ENCODE measurements at regions not wholly inside any gene's neighbourhood (a gene's known extent, or its start where the extent isn't known, plus 50 kb on each side); places are given as distances from the start of the nearest gene placed in this dataset.
"Not testable (repeated sequence)": the region's sequence is repeated elsewhere in the genome, so short reads cannot be mapped to it uniquely, and the experiment has no call there.

DNA sequence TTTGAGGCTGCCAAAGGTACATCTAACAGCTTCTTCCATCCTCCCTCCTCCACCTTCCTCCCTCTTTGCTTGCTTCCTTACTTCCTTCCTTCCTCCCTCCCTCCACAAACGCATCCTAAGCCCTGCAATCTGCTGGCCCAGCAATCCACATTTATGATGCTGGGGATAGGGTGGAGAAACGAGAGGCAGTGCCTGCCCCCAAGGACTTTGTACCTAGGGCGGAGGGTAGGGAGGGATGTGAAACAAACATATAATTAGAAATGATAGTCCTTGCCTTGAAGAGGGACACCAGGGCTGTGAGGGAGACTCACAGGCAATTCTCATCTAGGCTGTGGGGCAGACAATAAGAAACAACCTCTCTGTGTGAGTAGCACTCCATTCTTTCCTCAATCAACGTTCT lies 188.3 kb downstream of the ANKRD30B start:
- DNase-seq (ENCODE audit: low spot score): no peak

GRCh38 chr18:14937271-14937670 lies 189.3 kb downstream of the ANKRD30B start:
- no peak for DNase-seq (ENCODE audit: low spot score)

DNA sequence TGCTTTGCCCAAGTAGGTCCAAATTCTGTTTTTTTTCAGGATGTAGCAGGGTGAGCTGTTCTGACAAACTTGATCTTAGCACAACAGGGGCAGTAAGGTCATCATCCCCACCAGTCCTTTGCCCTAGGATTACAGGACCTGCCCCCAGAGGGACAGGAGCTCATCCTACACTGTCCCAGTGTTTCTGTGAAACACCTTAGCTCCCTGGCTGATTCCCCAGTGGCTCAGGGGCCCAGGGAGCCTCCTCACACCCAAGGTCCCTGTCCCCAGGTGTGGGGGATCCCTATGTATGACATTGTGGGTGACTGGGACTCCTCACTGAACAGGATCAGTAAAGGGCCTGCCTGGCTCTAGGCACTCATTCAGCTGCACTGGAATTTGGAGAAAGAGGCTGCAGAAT lies 191.2 kb downstream of the ANKRD30B start:
- no peak for DNase-seq (ENCODE audit: low spot score)

DNA sequence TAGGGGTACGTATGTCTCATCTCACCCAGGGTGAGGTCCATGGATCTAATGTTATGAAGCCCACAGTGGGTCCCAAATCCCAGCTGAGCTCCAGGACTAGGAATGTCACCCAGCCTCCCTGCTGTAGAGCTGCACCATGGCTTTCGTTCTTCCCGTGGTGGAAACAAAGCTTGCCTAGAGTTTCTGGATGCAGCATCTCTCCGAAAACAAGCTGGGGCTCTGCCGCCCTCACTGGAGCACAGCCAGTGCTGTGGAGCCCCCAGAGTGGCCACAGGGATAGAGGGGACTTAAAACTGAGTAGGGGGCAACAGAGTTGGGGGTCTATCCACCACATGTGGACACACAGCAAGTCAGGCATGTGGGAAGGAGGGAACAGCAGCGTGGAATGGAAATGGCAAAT lies 192.1 kb downstream of the ANKRD30B start:
- not testable (repeated sequence) for DNase-seq (ENCODE audit: low spot score)

- no peak for DNase-seq (ENCODE audit: low spot score)
These were observed 192.8 kb downstream of the ANKRD30B start for GRCh38 chr18:14940735-14941134.

DNA sequence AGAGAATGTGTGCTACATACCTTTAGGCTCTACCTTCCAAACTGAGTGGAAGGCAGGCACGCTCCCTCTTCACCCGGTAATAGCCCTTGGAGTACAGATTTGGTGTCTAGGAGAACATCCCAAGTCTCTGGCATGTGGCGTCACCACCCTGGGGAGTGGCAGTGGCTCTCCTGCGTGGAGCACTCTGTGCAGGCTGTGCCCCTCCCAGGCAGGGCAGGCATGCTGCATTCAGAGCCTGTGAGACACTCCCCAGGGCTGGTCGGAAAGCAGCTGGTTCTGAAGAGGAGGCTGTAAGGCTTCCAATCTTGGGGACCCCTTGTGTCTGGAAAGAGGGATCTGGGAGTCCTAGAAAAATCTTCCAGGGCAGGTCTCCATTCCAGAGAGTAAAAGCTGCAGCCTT lies 193.3 kb downstream of the ANKRD30B start:
- no peak for DNase-seq (ENCODE audit: low spot score)

DNA sequence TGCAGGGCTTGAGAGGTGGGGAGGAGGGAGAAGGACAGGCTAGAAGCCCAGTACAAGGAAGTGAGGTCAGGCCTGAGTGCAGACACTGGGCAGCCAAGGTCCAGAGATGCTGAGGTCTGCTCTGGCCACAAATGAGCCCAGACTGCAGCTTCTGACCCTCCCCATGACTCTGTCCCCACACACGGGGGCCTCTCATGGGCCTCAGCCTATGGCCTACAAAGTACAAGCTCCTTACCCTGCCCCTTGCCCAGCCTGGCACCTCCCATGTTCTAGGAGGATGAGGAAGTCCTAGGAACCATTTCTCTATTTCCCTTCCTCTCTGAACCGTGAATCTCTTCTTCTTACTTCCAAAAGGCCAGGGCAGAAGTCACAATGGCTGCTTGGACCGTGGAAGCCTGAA lies 193.8 kb downstream of the ANKRD30B start:
- no peak for DNase-seq (ENCODE audit: low spot score)

DNA sequence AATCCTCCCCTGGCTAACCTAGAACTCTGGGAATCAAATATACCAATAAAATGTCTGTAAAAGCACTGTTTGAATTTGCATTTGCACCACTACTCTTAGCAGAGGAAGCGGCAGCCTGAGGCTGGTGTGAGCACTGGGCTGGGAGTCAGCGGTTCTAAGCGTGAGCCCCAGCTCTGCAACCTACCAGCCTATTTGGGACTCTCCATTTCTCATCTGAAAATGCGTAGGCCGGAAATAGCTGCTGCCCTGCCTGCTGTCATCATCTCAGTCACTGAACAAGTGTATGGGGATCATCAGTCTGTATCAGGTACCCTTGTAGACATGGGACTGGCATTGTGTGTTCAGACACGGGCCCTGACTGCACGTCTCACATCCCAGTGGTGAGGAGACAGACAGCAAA lies 194.3 kb downstream of the ANKRD30B start:
- no peak for DNase-seq (ENCODE audit: low spot score)

DNA sequence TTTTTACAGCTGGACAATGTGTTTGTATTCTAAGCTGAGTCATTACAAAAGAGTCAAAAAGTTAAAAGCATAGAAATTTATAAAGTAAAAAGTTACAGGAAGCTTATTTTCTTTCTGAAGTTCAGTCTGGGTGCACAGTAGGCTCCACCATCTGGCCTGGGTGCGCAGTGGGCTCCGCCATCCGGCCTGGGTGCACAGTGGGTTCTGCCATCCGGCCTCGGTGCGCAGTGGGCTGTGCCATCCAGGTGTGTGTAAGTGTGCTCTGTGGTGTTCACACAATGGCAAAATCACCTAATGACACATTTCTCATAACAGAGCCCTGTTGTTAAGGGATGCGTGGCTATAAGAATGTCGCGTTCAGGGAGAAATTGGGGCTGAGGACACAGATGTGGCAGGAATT lies 195.5 kb downstream of the ANKRD30B start:
- no peak for DNase-seq (ENCODE audit: low spot score)

DNA sequence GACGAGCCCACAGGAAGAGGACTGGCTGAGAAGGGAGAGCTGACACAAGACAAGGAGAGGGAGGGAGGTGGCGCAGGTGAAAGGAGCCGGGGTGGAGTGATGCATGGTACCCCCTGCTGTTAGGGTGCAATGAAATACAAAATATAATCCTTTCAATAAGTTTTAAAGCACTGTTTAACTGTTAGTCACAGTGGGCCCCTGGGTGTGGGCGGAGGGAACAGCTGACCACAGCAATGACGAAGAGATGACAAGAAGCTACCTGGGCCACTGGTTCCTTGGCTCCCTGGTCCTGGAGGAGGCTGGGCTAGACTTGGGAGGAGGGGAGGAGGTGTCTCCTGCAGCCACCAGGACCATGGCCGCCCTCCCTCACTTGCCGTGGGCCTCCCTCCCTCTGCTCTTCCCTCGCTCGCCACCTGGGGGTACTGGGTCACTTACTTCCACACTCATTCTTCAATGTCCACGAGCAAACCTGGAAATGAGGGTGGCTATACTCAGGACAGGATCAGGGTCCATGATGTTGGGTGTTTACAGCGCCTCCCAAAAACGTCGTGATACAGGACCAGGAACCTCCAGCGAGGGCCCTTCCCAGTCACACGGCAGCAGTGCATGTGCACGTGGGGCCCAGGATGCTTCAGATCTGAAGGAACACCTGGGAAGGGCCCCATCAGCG lies 196.1 kb downstream of the ANKRD30B start:
- no peak for DNase-seq (ENCODE audit: low spot score)

DNA sequence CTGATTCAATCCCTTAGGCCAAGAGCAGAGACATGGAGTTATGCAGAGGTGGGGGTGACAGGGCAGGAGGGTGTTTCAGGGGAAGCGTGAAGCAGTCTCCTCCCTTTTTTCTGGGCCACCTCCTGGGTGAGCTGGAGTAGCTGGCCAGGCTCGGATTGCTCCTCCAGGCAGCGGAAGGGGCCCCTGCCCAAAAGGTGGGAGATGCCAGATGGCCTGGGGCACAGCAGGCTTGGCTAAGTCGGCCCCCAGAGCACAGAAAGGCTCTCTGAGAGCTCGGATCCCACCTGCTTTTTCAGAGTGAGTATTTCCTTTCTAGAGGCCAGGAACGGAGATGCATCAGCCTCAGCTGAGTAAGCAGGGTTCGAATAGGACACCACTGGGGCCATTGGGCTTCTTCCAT lies 196.9 kb downstream of the ANKRD30B start:
- DNase-seq (ENCODE audit: low spot score): no peak

GRCh38 chr18:14945286-14945685 lies 197.3 kb downstream of the ANKRD30B start:
- no peak for DNase-seq (ENCODE audit: low spot score)

GRCh38 chr18:14945984-14946383 lies 198.0 kb downstream of the ANKRD30B start:
- DNase-seq (ENCODE audit: low spot score): no peak

GRCh38 chr18:14946741-14947470 lies 198.9 kb downstream of the ANKRD30B start:
- DNase-seq (ENCODE audit: low spot score): not testable (repeated sequence)

- no peak for DNase-seq (ENCODE audit: low spot score)
These were observed 199.7 kb downstream of the ANKRD30B start for GRCh38 chr18:14947482-14948162.

DNA sequence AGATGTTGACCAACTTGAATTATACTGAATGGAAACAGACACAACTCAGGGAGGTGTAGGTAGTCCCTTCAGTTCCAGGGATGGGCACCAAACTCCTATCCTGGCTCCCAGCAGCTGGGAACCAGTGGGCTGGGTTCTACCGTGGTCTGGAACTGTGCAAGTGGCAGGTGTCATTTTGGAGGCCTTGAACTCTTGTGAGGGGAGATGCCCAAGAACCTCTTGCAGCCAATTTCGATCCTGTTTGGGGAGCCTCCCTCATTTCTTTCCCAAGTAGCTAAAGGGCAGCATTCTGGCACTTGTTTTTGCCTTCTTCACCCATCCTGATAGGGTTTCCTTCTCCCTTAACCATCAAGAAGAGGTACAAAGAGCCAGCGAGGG lies 200.2 kb downstream of the ANKRD30B start:
- DNase-seq (ENCODE audit: low spot score): no peak

DNA sequence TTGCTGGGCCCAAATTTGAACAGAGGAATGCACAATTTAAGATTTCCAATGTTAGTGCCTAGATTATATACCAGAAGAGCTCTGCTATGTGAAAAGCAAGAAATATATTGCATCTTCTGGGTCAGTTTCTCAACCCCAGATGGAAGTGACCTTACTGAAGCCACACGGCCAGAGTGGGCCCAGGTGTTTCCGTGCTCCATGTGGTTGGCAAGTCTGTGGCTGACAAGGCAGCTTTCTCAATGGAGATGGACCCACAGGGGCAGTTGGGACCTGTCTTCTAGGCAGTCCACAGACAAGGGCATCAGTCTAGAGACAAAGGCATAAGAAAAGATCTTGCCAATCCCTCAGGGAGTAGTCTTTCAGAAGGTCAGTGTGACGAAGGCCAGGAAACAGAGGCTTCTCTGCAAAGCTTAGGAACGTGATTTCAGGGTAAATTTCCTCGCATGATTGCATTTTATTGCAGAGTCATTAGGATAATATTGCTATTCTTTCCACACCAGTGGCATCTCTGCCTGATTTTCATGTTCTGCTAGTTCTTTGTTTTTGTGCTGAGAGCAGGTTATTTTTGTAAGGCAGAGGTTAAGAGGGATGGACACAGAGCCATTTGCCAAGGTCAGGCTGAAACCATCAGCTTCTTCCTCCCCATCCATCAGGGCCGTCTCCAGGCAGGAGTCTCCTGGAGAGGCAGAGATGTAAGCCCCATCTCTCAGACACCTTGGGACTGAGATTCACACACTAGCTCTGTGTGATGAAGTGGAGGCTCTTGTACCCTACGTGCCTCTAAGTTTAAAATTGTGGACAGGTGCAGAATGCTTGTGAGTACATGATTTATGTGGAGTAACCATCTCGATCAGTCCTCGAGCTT lies 202.1 kb downstream of the ANKRD30B start:
- DNase-seq (ENCODE audit: low spot score): no peak

- not testable (repeated sequence) for DNase-seq (ENCODE audit: low spot score)
These were observed 204.6 kb downstream of the ANKRD30B start for GRCh38 chr18:14952444-14953077.

DNA sequence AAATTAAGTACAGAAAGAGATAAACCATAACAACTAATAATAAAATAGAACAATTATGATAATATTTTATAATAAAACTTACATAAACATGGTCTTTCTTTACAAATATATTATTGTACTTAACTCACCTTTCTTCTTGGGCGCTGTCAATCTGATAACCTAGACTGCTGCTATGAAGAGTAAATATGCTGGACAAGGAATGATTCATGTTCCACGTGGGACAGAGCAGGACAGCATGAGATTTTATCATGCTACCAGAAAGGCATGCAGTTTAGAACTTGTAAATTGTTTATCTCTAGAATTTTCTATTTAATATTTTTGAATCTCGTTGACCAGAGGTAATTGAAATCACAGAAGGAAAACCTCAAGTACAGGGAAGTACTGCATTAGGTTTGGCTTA lies 210.7 kb downstream of the ANKRD30B start:
- no peak for DNase-seq (ENCODE audit: low spot score)

- no peak for DNase-seq (ENCODE audit: low spot score)
These were observed 211.6 kb downstream of the ANKRD30B start for GRCh38 chr18:14959550-14959949.

GRCh38 chr18:14961991-14962390 lies 214.0 kb downstream of the ANKRD30B start:
- DNase-seq (ENCODE audit: low spot score): no peak

DNA sequence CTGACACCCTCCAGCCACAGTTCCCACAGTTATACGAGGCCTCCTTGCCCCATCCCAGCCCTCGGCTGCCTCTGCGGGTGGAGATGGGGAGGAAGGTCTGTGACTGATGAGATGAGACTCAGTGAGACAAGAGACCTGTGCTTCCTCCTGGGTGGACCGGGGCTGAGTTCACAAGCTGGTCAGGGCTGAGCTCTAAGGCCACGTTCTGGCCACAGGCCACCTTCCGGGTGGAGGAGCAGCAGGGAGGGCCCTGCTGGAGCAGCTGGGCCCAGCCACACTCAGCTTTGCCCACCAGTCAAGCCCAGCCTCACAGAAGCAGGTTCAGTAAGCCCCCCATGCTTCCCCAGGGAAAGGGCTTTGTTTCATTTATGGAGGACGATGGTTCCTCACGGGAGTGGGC lies 214.7 kb downstream of the ANKRD30B start:
- no peak for DNase-seq (ENCODE audit: low spot score)
